Spleen (tissue), 11 donors: ENCODE measurements at regions not wholly inside any gene's neighbourhood (a gene's known extent, or its start where the extent isn't known, plus 50 kb on each side); places are given as distances from the start of the nearest gene placed in this dataset.

Experiments used
- DNase-seq: peaks from one replicate; pipeline ENCODE4 v3.0.0-alpha.2; 2020
- H3K27ac ChIP-seq, 8 donors: fragments of 200-600 bp; sonication (generic) in 7 of 8; 1 replicate in 4 of 8; 2 replicates in 4 of 8; pipeline versions ENCODE4 v1.5.0 to v1.8.0; 2016 to 2021; ENCODE audit warnings: inconsistent platforms in 4 of 8, mild to moderate bottlenecking in 4 of 8, moderate library complexity in 1 of 8
- H3K27me3 ChIP-seq, 7 donors: fragments of 200-600 bp; sonication (generic) in 6 of 7; replicated peaks in 1 of 7; 1 replicate in 4 of 7; 2 replicates in 3 of 7; pipeline versions ENCODE4 v1.5.0 to v1.8.0; 2016 to 2021; ENCODE audit warnings: inconsistent platforms in 3 of 7, mild to moderate bottlenecking in 1 of 7
- H3K36me3 ChIP-seq, 6 donors: fragments of 200-600 bp; sonication (generic) in 5 of 6; 1 replicate in 4 of 6; 2 replicates in 2 of 6; pipeline versions ENCODE4 v1.5.0 to v1.8.0; 2016 to 2021; ENCODE audit warnings: inconsistent platforms in 2 of 6
- H3K4me1 ChIP-seq, 6 donors: fragments of 200-600 bp; sonication (generic) in 5 of 6; 1 replicate in 3 of 6; 2 replicates in 3 of 6; pipeline versions ENCODE4 v1.5.0 to v1.8.0; 2016 to 2021; ENCODE audit warnings: inconsistent platforms in 3 of 6
- H3K4me3 ChIP-seq, 8 donors: fragments of 200-600 bp; sonication (generic) in 7 of 8; 1 replicate in 4 of 8; 2 replicates in 4 of 8; pipeline versions ENCODE4 v1.5.0 to v1.8.0; 2016 to 2021; ENCODE audit warnings: inconsistent platforms in 4 of 8, mild to moderate bottlenecking in 4 of 8, moderate library complexity in 2 of 8
- H3K9me3 ChIP-seq, 8 donors: fragments of 200-600 bp; sonication (generic) in 7 of 8; 1 replicate in 4 of 8; 2 replicates in 4 of 8; pipeline versions ENCODE4 v1.5.0 to v1.8.0; 2016 to 2021; ENCODE audit warnings: inconsistent platforms in 4 of 8
- POLR2A ChIP-seq, 3 donors: fragments of 450-650 bp; IDR thresholded peaks; one replicate each; pipeline ENCODE4 v1.5.1; 2017; ENCODE audit warnings: antibody characterized with exemption in 3 of 3, mild to moderate bottlenecking in 1 of 3
- POLR2AphosphoS5 ChIP-seq, 3 donors: sonication (generic); formaldehyde crosslinking; IDR thresholded peaks; one replicate each; pipeline ENCODE4 v1.5.1; 2017; ENCODE audit warnings: antibody characterized with exemption in 3 of 3
- WGBS, 5 donors: extraction: QIAGEN DNeasy Blood & Tissue Kit in 3 of 5; methylation state at CpG; one replicate each; pipeline versions ENCODE4 v1.1.5 to v1.1.7; 2013 to 2018; 5-methylcytosine and 5-hydroxymethylcytosine counted together
- intact Hi-C: fragments of 100-400 bp; cut with DNase I; formaldehyde crosslinking; loops from one replicate; pipeline ENCODE4 v1.15.0; 2023; ENCODE audit warnings: low total_unique reads
- TF ChIP-seq, protein P1 (sequence below), 11 experiments: fragments of 200-600 bp in 7 of 11; fragments of 450-650 bp in 4 of 11; sonication (generic) in 4 of 11; IDR thresholded peaks in 8 of 11; conservative IDR thresholded peaks in 3 of 11; 1 replicate in 7 of 11; 2 replicates in 4 of 11; pipeline versions ENCODE4 v1.4.0 to v1.8.0; 2016 to 2021; ENCODE audit warnings: antibody characterized with exemption in 11 of 11, inconsistent platforms in 4 of 11, mild to moderate bottlenecking in 1 of 11
- donor health status: healthy with polysubstance abuse.
- donor health status: DM: no; HTN: no; CAD: no; lungs with moderate emphysema.
- donor health status: DM: no; HTN: no; CAD: no.
- donor health status: Bipolar disorder and iron deficiency.
- donor health status: healthy.
- donor health status: DM: no; HTN: no; CAD: no.
- donor health status: DM: yes; HTN: yes; CAD: no.

DNA sequence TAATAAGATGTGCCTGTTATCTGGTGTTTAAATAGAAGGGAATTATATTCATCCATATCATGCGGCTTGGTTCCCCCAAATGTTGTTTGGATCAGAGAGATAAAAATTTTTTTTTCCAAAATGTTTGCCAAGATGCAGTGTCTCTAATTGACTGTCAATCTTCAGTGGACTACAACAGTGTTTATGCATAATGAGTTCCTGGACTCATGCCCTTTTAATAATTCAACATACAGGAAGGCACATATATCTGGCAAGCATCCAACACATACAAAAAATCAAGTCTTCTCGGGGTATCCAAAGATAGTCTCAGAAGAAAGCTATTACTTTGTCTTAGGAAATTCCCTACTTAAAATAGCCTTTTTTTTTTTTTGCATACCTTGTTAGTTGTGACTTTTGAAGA is 1534.7 kb downstream of the EFNA5 start:
- peaks cover 0 to 10% (median 0%) of the 10 kb centered on the region in 8 donors for H3K9me3 ChIP-seq
- no peaks in the 10 kb centered on the region for H3K4me1 ChIP-seq
- no peak for DNase-seq
- H3K4me3 ChIP-seq, result no peak overlapping the region
- H3K36me3 ChIP-seq, result no peaks in the 10 kb centered on the region
- H3K27ac ChIP-seq, result no peak overlapping the region
- TF ChIP-seq, protein P1, sequence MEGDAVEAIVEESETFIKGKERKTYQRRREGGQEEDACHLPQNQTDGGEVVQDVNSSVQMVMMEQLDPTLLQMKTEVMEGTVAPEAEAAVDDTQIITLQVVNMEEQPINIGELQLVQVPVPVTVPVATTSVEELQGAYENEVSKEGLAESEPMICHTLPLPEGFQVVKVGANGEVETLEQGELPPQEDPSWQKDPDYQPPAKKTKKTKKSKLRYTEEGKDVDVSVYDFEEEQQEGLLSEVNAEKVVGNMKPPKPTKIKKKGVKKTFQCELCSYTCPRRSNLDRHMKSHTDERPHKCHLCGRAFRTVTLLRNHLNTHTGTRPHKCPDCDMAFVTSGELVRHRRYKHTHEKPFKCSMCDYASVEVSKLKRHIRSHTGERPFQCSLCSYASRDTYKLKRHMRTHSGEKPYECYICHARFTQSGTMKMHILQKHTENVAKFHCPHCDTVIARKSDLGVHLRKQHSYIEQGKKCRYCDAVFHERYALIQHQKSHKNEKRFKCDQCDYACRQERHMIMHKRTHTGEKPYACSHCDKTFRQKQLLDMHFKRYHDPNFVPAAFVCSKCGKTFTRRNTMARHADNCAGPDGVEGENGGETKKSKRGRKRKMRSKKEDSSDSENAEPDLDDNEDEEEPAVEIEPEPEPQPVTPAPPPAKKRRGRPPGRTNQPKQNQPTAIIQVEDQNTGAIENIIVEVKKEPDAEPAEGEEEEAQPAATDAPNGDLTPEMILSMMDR (IDR thresholded peaks at IDR 0.05 in 8 of 11, conservative IDR thresholded peaks at IDR 0.05 in 3 of 11), result no peak
- TF ChIP-seq POLR2A (IDR thresholded peaks at IDR 0.05), result no peak
- TF ChIP-seq POLR2AphosphoS5 (IDR thresholded peaks at IDR 0.05), result no peak
- WGBS, 5 donors, result 49 to 59% (median 51%) methylated on average over 2 of the region's 2 CpGs
- H3K27me3 ChIP-seq, result no peaks in the 10 kb centered on the region
- intact Hi-C loops, result no loop called here

DNA sequence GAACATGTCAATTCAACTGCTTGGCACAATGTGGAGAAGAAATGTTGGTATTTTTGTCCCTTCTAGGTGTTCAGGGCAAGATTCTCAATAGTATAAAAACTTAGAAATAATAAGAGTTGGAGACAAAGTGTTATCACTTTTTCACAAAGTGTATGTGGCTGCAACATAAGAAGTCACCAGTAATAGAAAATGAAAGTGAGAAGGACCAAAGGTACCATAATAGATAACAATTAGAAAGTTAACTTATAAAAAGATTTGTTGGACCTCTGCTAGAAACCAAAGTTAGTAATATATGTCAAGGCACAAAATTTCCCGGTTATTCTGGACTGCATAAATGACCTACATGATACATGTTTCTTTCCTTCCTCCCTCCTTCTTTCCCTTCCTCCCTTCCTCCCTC is 1535.3 kb downstream of the EFNA5 start:
- no peaks in the 10 kb centered on the region for H3K27me3 ChIP-seq
- peaks cover 0 to 10% (median 0%) of the 10 kb centered on the region in 8 donors for H3K9me3 ChIP-seq
- no peaks in the 10 kb centered on the region for H3K36me3 ChIP-seq
- no peak overlapping the region for H3K27ac ChIP-seq
- H3K4me1 ChIP-seq, result no peaks in the 10 kb centered on the region
- TF ChIP-seq POLR2A (IDR thresholded peaks at IDR 0.05) (no peak), POLR2AphosphoS5 (IDR thresholded peaks at IDR 0.05) (no peak)
- TF ChIP-seq, protein P1 (IDR thresholded peaks at IDR 0.05 in 8 of 11, conservative IDR thresholded peaks at IDR 0.05 in 3 of 11), result no peak
- no peak overlapping the region for H3K4me3 ChIP-seq
- WGBS, 5 donors, result 75 to 90% (median 77%) methylated on average over 1 of the region's 1 CpG
- DNase-seq, result no peak
- intact Hi-C loops, result no loop called here

DNA sequence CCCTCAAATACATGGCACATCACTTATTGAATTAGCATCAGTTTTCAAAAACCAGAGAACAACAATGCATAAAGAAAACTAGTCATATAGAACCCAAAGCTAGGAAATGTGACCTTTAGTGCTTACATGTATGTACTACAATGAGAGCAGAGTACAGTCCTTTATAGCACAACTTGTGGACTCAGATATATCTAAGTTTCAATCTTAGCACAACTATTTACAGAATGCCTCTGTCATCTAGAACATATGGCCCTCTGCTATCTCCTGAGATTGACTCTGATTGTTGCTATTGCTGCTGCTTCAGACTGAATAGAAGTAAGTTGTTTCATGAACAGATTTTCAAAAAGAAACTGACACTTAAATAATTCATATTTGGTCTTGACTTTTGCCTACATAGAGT is 1536.2 kb downstream of the EFNA5 start:
- Histone ChIP-seq H3K27me3 (no peaks in the 10 kb centered on the region), H3K27ac (no peak overlapping the region), H3K4me3 (no peak overlapping the region), H3K4me1 (no peaks in the 10 kb centered on the region), H3K9me3 (peaks cover 0 to 10% (median 0%) of the 10 kb centered on the region in 8 donors), H3K36me3 (no peaks in the 10 kb centered on the region)
- intact Hi-C loops, result no loop called here
- TF ChIP-seq, protein P1 (IDR thresholded peaks at IDR 0.05 in 8 of 11, conservative IDR thresholded peaks at IDR 0.05 in 3 of 11), result no peak
- TF ChIP-seq POLR2A (IDR thresholded peaks at IDR 0.05), result no peak
- no peak for TF ChIP-seq POLR2AphosphoS5 (IDR thresholded peaks at IDR 0.05)
- no peak for DNase-seq

DNA sequence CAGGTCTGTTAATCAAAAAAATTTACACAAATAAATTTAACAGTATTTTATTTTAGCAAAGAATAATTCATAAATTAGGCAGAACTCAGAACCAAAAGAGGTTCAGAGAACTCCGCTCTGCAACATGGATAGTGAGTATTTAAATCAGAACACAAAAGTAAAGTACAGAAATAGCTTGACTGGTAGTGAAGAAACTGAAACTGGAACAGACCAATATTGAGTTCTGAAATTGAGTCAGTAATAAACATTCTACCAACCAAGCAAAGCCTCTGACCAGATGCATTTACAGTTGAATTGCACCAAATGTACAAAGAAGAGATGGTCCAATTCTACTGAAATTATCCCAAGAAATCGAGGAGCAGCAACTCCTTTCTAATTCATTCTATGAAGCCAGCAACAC is 1542.8 kb downstream of the EFNA5 start:
- no peaks in the 10 kb centered on the region for H3K27me3 ChIP-seq
- TF ChIP-seq POLR2A (IDR thresholded peaks at IDR 0.05) (no peak), POLR2AphosphoS5 (IDR thresholded peaks at IDR 0.05) (no peak)
- TF ChIP-seq, protein P1 (IDR thresholded peaks at IDR 0.05 in 8 of 11, conservative IDR thresholded peaks at IDR 0.05 in 3 of 11), result no peak
- intact Hi-C loops, result no loop called here
- DNase-seq, result no peak
- 73 to 90% (median 79%) methylated on average over 2 of the region's 2 CpGs for WGBS, 5 donors
- no peak overlapping the region for H3K27ac ChIP-seq
- no peaks in the 10 kb centered on the region for H3K4me1 ChIP-seq
- no peaks in the 10 kb centered on the region for H3K9me3 ChIP-seq
- H3K36me3 ChIP-seq, result no peaks in the 10 kb centered on the region
- no peak overlapping the region for H3K4me3 ChIP-seq
